Natural killer cell treated with Interleukin-12 subunit alpha and Interleukin-12 subunit beta and Interleukin-15 and Interleukin-18, amount 100 ng/mL, for 72 hours (primary cell): ENCODE measurements at regions not wholly inside any gene's neighbourhood (a gene's known extent, or its start where the extent isn't known, plus 50 kb on each side); places are given as distances from the start of the nearest gene placed in this dataset.

Experiments
- ATAC-seq, 2 donors: fragments of 150-1000 bp; cut with Tn5 transposase in 1 of 2; sonication (Bioruptor Pico), chemical (Tn5 transposase) in 1 of 2; 2 replicates each; pipeline ENCODE4 v1.10.0; 2021
- DNase-seq: peaks from one replicate; pipeline ENCODE4 v3.0.0; 2022; ENCODE audit warnings: low spot score
- H3K27ac Mint-ChIP-seq, 2 donors: 1 replicate in 1 of 2; 2 replicates in 1 of 2; pipeline ENCODE4 v1.8.0; 2022; ENCODE audit warnings: mixed read lengths in 2 of 2, mild to moderate bottlenecking in 1 of 2, moderate library complexity in 1 of 2
- H3K27me3 Mint-ChIP-seq, 2 donors: 1 replicate in 1 of 2; 2 replicates in 1 of 2; pipeline ENCODE4 v1.8.0; 2022; ENCODE audit warnings: mixed read lengths in 2 of 2
- H3K36me3 Mint-ChIP-seq: one replicate; pipeline ENCODE4 v1.8.0; 2022; ENCODE audit warnings: mixed read lengths
- H3K4me1 Mint-ChIP-seq, 2 donors: 1 replicate in 1 of 2; 2 replicates in 1 of 2; pipeline ENCODE4 v1.8.0; 2022; ENCODE audit warnings: low read depth in 2 of 2, mixed read lengths in 2 of 2, mild to moderate bottlenecking in 1 of 2
- H3K4me3 Mint-ChIP-seq: one replicate; pipeline ENCODE4 v1.8.0; 2022; ENCODE audit warnings: mixed read lengths
- H3K9me3 Mint-ChIP-seq: 2 replicates; pipeline ENCODE4 v1.8.0; 2022; ENCODE audit warnings: mixed read lengths

- Mint-ChIP-seq H3K9me3 (peaks cover 4% of the 10 kb centered on the region), H3K36me3 (no peaks in the 10 kb centered on the region), H3K4me3 (no peak overlapping the region), H3K4me1 (no peaks in the 10 kb centered on the region), H3K27ac (no peak overlapping the region), H3K27me3 (peaks cover 2 to 14% of the 10 kb centered on the region in 2 donors)
- DNase-seq (no peak), ATAC-seq (no peak)
Measured at GRCh38 chr2:219766658-219767057, 139.2 kb downstream of the SLC4A3 start.

- no peaks in the 10 kb centered on the region for H3K36me3 Mint-ChIP-seq
- no peak for ATAC-seq
Measured at GRCh38 chr2:219769090-219769910, 141.9 kb downstream of the SLC4A3 start.

GRCh38 chr2:219772103-219772635 lies 144.7 kb downstream of the SLC4A3 start:
- no peak overlapping the region for H3K27ac Mint-ChIP-seq
- H3K4me1 Mint-ChIP-seq = no peaks in the 10 kb centered on the region
- H3K4me3 Mint-ChIP-seq = no peak overlapping the region
- peaks cover 4 to 7% of the 10 kb centered on the region in 2 donors for H3K27me3 Mint-ChIP-seq
- no peaks in the 10 kb centered on the region for H3K36me3 Mint-ChIP-seq
- ATAC-seq = no peak
- peaks cover 4% of the 10 kb centered on the region for H3K9me3 Mint-ChIP-seq
- no peak for DNase-seq

More at GRCh38 chr2:219769090-219769910, 141.9 kb downstream of the SLC4A3 start:
- Mint-ChIP-seq H3K4me3 (no peak overlapping the region), H3K27ac (no peak overlapping the region), H3K4me1 (no peaks in the 10 kb centered on the region), H3K27me3 (peaks cover 4 to 14% of the 10 kb centered on the region in 2 donors), H3K9me3 (peaks cover 4% of the 10 kb centered on the region)
- DNase-seq = no peak

GRCh38 chr2:219772697-219773096 lies 145.3 kb downstream of the SLC4A3 start:
- H3K4me1 Mint-ChIP-seq = no peaks in the 10 kb centered on the region
- no peaks in the 10 kb centered on the region for H3K36me3 Mint-ChIP-seq
- no peak for DNase-seq
- H3K9me3 Mint-ChIP-seq = peaks cover 4% of the 10 kb centered on the region
- H3K4me3 Mint-ChIP-seq = no peak overlapping the region
- ATAC-seq = no peak
- H3K27me3 Mint-ChIP-seq = peaks cover 4 to 7% of the 10 kb centered on the region in 2 donors
- H3K27ac Mint-ChIP-seq = no peak overlapping the region

GRCh38 chr2:219775506-219775905 lies 148.1 kb downstream of the SLC4A3 start:
- H3K9me3 Mint-ChIP-seq = no peaks in the 10 kb centered on the region
- no peaks in the 10 kb centered on the region for H3K36me3 Mint-ChIP-seq
- H3K27me3 Mint-ChIP-seq = peaks cover 2 to 10% of the 10 kb centered on the region in 2 donors
- ATAC-seq (no peak), DNase-seq (no peak)
- H3K4me3 Mint-ChIP-seq = no peak overlapping the region
- no peaks in the 10 kb centered on the region for H3K4me1 Mint-ChIP-seq
- no peak overlapping the region for H3K27ac Mint-ChIP-seq

GRCh38 chr2:219777388-219777787 lies 150.0 kb downstream of the SLC4A3 start:
- Mint-ChIP-seq H3K9me3 (no peaks in the 10 kb centered on the region), H3K27ac (no peak overlapping the region), H3K36me3 (no peaks in the 10 kb centered on the region), H3K4me3 (no peak overlapping the region), H3K27me3 (peaks cover 2 to 11% of the 10 kb centered on the region in 2 donors), H3K4me1 (no peaks in the 10 kb centered on the region)
- no peak for DNase-seq
- no peak for ATAC-seq

GRCh38 chr2:219778189-219778588 lies 150.8 kb downstream of the SLC4A3 start:
- H3K4me3 Mint-ChIP-seq = no peak overlapping the region
- DNase-seq = no peak
- no peak overlapping the region for H3K27ac Mint-ChIP-seq
- ATAC-seq = no peak
- H3K36me3 Mint-ChIP-seq = no peaks in the 10 kb centered on the region
- no peaks in the 10 kb centered on the region for H3K9me3 Mint-ChIP-seq
- peaks cover 4 to 18% of the 10 kb centered on the region in 2 donors for H3K27me3 Mint-ChIP-seq
- H3K4me1 Mint-ChIP-seq = no peaks in the 10 kb centered on the region

DNA sequence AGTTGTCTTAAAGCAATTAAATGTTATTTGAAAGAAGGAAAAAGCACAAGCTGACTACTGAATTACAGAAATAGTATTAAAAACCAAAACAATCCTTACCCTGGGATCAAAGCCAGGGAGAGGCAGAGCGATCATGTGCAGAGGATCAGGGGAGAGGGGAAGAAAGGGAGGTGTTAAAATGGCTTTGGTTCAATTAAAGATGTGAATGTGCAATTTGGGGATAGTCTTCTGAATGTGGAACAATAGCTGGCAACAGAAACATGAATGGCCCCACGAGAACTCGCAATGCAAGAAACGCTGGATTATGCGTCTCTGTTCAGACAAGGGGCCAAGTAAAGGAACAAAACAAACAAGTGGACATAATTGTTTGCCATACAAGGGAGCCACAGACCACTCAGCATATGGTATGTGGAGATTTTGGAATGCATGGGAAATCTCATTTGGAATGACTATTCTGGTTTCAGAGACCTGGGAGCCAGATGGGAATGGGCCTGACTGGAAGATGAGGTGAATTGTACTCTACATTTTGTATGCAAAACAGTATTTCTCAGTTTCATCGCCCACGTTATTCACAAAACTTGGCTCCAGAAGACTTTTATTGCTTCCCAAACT lies 155.4 kb downstream of the SLC4A3 start:
- Mint-ChIP-seq H3K4me1 (no peaks in the 10 kb centered on the region), H3K4me3 (no peak overlapping the region), H3K27me3 (peaks cover 4 to 23% of the 10 kb centered on the region in 2 donors), H3K27ac (no peak overlapping the region), H3K36me3 (no peaks in the 10 kb centered on the region), H3K9me3 (no peaks in the 10 kb centered on the region)
- DNase-seq (no peak), ATAC-seq (no peak)

- no peak for ATAC-seq
- H3K9me3 Mint-ChIP-seq = no peaks in the 10 kb centered on the region
- no peak for DNase-seq
- peaks cover 4 to 18% of the 10 kb centered on the region in 2 donors for H3K27me3 Mint-ChIP-seq
- H3K27ac Mint-ChIP-seq = no peak overlapping the region
- H3K4me3 Mint-ChIP-seq = no peak overlapping the region
- no peaks in the 10 kb centered on the region for H3K4me1 Mint-ChIP-seq
- no peaks in the 10 kb centered on the region for H3K36me3 Mint-ChIP-seq
Measured at GRCh38 chr2:219783359-219783975, 156.0 kb downstream of the SLC4A3 start.

- H3K36me3 Mint-ChIP-seq = no peaks in the 10 kb centered on the region
- peaks cover 4 to 24% of the 10 kb centered on the region in 2 donors for H3K27me3 Mint-ChIP-seq
- ATAC-seq = no peak
- H3K27ac Mint-ChIP-seq = no peak overlapping the region
- no peaks in the 10 kb centered on the region for H3K4me1 Mint-ChIP-seq
- DNase-seq = no peak
- H3K9me3 Mint-ChIP-seq = no peaks in the 10 kb centered on the region
- H3K4me3 Mint-ChIP-seq = no peak overlapping the region
Measured at GRCh38 chr2:219784178-219784577, 156.7 kb downstream of the SLC4A3 start.

- Mint-ChIP-seq H3K36me3 (no peaks in the 10 kb centered on the region), H3K4me3 (no peak overlapping the region), H3K27ac (no peak overlapping the region), H3K4me1 (no peaks in the 10 kb centered on the region), H3K27me3 (peaks cover 0 to 18% of the 10 kb centered on the region in 2 donors), H3K9me3 (no peaks in the 10 kb centered on the region)
- ATAC-seq (no peak), DNase-seq (no peak)
Measured at GRCh38 chr2:219789476-219789875, 162.0 kb downstream of the SLC4A3 start.

DNA sequence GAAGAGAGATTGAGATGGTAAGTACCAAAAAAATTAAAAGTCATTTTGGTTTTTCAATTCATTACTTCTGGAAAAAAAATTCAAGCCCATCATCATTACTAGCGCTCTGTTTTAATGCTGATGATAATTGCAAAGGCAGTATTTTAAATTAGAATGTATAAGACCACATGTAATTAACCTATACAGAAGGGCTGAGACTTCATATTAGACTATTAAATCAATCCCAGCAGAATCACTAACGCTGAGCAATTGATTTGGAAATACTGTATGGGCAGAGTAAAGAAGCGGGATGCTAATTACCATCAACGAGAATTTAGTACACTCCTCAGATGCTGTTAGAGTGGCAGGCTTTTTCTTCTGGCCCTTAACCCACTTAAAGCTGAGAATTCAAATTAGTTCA lies 165.0 kb downstream of the SLC4A3 start:
- Mint-ChIP-seq H3K4me1 (no peaks in the 10 kb centered on the region), H3K27me3 (peaks cover 0 to 15% of the 10 kb centered on the region in 2 donors)
- no peak for ATAC-seq

GRCh38 chr2:219798430-219798829 lies 171.0 kb downstream of the SLC4A3 start:
- H3K27me3 Mint-ChIP-seq = peaks cover 0 to 16% of the 10 kb centered on the region in 2 donors
- H3K4me1 Mint-ChIP-seq = no peaks in the 10 kb centered on the region
- ATAC-seq (no peak), DNase-seq (no peak)
- no peak overlapping the region for H3K27ac Mint-ChIP-seq
- peaks cover 4% of the 10 kb centered on the region for H3K9me3 Mint-ChIP-seq
- no peaks in the 10 kb centered on the region for H3K36me3 Mint-ChIP-seq
- no peak overlapping the region for H3K4me3 Mint-ChIP-seq

More for the DNA sequence above, 165.0 kb downstream of the SLC4A3 start:
- peaks cover 4% of the 10 kb centered on the region for H3K9me3 Mint-ChIP-seq
- H3K27ac Mint-ChIP-seq = no peak overlapping the region
- H3K36me3 Mint-ChIP-seq = no peaks in the 10 kb centered on the region
- no peak overlapping the region for H3K4me3 Mint-ChIP-seq
- no peak for DNase-seq

GRCh38 chr2:219803294-219803693 lies 175.9 kb downstream of the SLC4A3 start:
- H3K27me3 Mint-ChIP-seq = peaks cover 2 to 10% of the 10 kb centered on the region in 2 donors
- H3K27ac Mint-ChIP-seq = no peak overlapping the region
- H3K4me3 Mint-ChIP-seq = no peak overlapping the region
- no peaks in the 10 kb centered on the region for H3K4me1 Mint-ChIP-seq
- no peak for DNase-seq
- no peaks in the 10 kb centered on the region for H3K36me3 Mint-ChIP-seq
- no peak for ATAC-seq
- H3K9me3 Mint-ChIP-seq = peaks cover 2% of the 10 kb centered on the region
